NK-92 treated with Interleukin-12 subunit alpha and Interleukin-12 subunit beta, amount 100 ng/mL, for 24 hours (cell line): ENCODE measurements at regions not wholly inside any gene's neighbourhood (a gene's known extent, or its start where the extent isn't known, plus 50 kb on each side); places are given as distances from the start of the nearest gene placed in this dataset.
A peak's percentile ranks its signal among the peaks of the same experiment; 100 is the strongest.
"Not testable (repeated sequence)": the region's sequence is repeated elsewhere in the genome, so short reads cannot be mapped to it uniquely, and the experiment has no call there.

Experiments
- DNase-seq: peaks from one replicate; lab custom pipeline; 2025; lab: John Stamatoyannopoulos, UW

DNA sequence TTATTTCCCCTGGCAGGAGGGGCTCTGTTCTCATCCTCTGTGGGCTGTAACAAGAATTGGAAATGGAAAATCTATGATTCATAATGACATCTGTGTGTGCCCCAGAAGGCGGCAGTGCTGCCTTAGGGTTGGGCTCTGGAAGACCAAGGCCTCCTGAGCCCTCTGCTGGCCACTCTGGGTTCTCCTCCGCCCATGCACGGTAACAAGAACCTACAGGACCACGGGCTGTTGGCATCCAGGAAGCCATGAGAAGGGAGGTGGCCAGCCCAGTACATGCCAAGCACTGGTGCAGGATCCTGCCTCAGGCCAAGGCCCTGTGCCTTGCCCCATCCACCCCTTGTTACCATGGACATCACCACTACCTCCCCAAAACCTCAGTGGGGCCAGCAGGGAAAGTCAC, 454.2 kb downstream of the TP53TG3F start:
- DNase-seq = peak; percentile 5

DNA sequence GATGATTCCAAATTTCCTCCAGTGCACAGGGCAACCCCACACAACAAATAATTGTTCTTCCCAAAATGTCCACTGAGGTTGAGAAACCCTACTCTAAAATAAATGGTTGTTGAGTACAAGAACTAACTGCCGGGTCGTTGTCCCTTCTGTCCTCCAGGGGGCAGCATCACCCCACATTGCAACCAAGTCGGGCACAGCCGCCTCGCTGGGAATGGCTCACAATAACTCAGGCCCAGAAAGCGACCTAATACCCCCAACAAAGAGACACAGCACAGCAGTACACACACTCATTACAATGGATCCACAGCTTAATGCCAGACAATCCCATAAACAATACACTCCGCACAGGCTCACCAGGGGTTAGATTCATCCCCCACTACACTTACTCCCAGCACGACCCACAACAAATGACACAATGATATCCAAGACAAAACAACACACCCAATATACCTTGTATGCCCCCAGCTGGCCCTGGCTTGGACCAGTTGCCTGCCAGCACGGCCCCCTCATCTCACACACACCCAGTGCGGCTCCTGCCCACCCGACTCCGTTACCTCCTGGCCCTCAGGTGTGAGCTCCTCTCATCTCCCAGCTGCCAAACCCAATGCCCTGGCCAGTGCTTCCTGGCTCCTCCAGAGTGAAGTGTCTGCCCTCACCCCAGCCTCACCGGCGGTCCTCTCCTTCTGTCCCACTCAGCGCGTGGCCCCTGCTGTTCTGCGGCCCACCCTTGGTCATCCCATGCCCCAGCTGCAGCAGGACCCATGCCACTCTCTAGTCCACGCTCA, 461.5 kb downstream of the TP53TG3F start:
- DNase-seq = not testable (repeated sequence)

DNA sequence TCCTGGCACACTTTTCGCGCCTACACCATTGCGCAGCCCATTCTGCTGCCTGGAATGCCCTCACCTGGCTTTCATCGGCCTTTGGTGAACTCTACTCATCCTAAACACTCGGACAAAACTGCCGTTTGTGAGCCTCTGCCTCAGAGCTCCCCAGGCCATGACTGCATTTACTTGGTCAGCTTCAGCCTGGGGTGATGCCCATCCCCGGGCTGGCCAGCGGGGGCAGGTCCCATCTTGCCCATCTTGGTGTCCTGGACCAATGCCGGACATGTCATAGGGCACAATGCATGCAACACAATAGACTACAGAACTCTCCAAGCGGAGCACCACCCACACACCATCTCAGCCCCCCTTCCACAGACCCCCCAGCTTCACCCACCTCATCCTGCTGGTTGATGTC, 463.5 kb downstream of the TP53TG3F start:
- DNase-seq = not testable (repeated sequence)

DNA sequence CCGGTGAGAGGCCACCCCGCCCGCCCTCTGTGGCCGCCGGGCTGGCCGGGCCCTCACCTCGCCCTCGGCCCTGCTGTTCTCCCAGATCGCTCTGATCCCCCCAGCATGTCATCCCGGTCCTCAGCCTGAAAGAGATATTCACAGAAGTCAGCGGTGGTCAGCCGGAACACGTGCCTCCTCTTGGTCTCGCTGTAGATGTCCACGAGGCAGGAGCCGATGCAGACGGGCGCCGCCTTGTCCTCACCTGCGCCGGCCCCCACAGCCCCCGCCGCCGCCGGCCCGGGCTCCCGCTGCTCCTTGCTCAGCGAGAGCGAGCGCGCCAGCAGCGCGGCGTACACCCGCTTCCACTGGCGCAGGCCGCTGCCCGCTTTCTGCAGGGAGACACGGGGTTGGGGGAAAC, 468.6 kb downstream of the TP53TG3F start:
- DNase-seq = not testable (repeated sequence)

DNA sequence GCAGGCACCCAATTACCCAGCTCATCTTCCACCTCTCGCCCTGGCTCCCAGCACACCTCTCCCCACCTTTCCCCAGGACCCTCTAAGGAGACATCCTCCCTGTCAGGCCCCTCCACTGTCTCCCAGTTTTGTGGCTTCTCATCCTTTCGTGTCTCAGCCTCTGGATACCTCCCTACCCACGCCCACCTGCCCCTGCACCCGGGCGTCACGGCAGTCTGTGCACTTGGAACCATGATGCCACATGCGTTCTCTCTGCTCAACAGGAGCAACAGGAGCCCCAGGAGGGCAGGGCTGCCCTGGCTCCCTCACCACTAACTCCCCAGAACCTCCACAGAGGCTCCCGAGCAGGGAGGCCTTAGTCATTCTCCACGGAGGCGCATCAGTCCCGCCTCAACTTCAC, 472.8 kb downstream of the TP53TG3F start:
- DNase-seq = not testable (repeated sequence)

DNA sequence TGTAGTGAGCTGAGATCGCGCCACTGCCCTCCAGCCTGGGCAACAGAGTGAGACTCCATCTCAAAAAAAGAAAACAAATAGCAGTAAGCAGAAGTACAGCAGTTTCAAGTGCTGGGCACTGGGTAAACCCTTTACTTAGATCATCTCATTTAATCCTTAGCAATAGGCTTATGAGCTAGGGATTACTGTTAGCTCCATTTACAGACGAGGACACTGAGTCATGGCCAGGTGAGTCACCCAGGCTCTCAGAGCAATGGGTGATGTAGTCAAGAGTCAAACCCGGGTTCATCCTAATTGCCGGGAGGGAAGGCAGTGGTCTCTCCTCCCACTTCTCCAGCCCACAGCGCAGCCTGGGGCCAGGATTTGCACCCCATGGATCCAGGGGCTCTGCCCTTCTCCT, 473.6 kb downstream of the TP53TG3F start:
- not testable (repeated sequence) for DNase-seq

DNA sequence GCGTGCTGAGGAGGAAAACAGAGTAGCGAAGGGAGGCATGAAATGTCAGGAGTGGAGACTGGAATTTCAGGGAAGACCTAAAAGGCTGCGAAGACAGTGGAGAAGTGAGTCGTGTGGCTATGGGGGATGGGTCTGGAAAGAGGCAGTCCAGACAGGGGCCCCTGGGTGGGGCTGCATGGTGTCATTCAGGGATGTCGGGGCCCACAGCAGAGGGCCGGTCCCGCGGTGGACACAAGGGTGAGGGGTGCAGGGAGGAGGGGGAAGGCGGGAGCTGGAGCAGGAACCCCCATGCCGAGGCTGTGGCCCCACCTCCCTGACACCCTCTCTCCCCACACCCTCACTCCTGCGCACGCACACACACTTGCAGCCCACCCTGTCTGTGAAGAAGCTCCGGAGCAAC, 476.4 kb downstream of the TP53TG3F start:
- not testable (repeated sequence) for DNase-seq

DNA sequence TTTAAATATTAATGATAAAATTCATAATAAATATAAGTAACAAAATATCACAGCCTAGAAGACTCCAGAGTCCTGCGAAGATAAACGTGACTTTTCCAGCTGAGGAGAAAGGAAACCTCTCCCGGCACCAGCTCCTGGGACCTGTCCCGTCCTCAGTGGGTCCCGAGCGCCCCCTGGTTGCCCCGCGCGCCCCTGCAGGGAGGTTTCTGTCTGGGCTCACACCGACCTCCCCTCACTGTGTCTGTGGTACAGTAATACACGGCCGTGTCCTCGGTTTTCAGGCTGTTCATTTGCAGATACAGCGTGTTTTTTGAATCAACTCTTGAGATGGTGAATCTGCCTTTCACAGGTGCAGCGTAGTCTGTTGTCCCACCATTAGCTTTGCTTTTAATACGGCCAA, 478.7 kb downstream of the TP53TG3F start:
- DNase-seq = not testable (repeated sequence)

DNA sequence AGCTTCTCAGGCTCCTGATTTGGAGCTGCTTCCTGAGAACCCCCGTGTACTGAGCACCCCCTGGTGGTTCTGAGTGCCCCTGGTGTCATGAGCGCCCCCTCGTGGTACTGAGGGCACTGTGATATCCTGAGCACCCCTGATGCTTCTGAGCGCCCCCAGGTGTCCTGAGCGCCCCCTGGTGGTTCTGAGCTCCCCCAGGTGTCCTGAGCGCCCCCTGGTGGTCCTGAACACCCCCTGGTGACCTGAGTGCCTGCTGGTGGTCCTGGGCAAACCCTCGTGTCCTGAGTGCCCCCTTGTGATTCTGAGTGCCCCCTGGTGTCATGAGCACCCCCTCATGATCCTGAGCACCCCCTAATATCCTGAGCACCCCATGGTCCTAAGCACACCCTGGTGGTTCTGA, 502.1 kb downstream of the TP53TG3F start:
- not testable (repeated sequence) for DNase-seq

DNA sequence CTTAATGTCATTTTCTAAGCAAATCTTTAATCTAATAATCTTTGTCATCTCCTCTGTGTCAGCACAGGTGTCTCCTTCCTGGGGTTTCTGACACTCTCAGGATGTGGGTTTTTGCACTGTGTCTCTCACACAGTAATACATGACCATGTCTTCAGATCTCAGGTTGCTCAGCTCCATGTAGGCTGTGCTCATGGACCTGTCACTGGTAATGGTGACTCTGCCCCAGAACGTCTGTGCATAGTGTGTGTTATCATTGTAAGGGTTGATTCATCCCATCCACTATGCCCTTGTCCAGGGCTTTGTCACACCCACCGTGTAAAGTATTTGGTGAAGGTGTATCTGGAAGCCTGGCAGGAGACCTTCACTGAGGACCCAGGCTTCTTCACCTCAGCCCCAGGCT, 506.1 kb downstream of the TP53TG3F start:
- DNase-seq = not testable (repeated sequence)

DNA sequence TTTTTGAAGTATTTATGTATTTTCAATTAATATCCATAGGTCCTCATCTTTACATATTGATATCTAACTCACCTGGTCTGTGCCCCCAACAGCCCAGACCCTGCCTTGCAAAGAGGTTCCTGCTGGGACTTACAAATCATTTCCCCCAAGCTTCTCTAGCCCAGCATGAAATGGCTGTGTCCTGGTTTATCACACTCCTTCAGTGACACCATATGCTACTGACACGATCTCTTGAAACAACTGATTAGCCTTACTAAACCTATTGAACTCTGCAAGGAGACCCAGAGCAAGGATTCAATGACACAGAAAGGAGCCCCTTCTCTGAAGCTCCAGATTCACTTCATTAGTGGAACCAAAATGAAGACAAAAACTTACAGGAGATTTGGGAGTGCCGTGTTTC, 507.4 kb downstream of the TP53TG3F start:
- DNase-seq = not testable (repeated sequence)

DNA sequence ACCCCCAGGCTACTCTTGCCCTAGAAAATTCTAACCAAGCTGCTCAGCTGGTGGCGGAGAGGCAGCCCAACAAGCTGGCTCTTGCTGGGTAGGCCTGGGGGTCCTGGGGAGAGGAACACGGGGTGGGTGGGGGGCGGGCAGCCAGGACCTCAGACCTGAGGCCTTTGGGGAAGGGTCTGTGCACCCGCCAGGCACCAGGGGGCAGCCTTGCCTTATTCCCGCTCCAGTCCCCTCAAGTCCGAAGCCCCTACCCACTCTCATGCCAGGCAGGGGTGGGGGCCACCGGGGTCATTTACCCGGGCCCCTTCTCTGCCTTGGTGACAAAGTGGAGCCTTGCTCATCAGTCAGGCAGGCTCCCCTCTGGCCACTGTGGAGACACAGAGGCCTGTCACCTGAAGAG, 515.1 kb downstream of the TP53TG3F start:
- not testable (repeated sequence) for DNase-seq

DNA sequence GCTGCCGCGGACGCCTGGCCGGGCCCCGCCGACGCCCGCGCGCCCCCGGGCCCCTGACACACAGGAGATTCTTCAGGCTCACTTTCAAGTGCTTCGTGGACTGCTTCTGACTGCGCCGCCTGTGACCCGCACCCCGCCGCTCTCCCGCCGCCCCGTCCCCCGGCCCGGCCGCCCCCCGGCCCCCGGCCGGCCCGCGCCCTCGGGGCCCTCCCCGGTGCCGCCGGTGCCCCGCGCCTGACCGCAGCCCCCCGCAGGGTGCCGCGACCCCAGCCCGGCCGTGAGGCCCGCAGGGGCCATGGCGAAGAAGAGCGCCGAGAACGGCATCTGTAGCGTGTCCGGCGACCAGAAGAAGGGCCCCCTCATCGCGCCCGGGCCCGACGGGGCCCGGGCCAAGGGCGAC, 516.3 kb downstream of the TP53TG3F start:
- not testable (repeated sequence) for DNase-seq

DNA sequence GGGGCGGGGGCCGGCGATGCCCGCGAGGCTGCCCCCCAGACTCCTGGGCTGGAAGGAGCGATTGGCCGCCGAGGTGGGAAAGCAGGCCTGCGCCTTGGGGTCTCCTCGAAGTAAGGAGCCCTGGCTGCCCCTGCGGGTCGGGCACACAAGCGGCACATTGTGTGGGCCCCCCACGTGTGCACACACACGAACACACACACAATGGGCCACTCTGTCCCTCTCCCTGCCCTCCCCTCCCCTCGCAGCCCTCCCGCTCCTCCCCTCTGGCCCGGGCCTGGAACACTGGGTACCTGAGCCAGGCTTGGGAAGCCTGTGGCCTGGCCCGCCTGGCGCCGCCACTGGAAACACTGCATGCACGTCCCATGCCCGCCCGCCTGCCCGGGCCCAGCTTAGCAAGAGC, 517.1 kb downstream of the TP53TG3F start:
- not testable (repeated sequence) for DNase-seq

DNA sequence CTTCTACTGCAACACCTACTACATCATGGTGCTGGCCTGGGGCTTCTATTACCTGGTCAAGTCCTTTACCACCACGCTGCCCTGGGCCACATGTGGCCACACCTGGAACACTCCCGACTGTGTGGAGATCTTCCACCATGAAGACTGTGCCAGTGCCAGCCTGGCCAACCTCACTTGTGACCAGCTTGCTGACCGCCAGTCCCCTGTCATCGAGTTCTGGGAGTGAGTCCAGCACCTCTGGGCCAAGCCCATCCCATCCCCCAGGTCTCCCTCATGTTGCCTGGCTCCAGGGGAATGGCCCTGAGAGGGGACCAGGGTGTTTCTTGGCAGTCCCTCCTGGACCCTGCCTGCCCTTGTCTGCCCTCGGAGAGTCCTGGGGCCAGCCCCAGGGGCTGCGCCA, 519.4 kb downstream of the TP53TG3F start:
- DNase-seq = not testable (repeated sequence)

DNA sequence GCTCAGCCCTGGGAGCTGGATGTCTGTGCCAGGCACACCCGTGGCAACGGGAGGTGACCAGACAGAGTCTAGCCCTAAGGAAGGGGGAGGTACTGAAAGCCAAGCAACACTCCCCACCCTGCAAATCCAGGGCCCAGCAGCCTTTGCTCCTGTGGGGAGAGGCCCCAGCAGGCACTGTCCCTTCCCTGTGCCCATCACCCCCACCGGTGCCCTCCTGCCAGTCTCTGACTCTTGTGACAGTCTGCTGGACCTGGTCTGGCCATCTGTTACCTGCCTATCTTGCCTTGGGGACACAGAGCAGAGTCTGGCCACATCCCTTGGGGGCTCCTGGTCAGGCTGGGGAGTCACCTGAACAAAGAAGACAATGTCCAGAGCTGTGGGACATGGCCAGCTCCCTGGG, 520.2 kb downstream of the TP53TG3F start:
- DNase-seq = not testable (repeated sequence)

DNA sequence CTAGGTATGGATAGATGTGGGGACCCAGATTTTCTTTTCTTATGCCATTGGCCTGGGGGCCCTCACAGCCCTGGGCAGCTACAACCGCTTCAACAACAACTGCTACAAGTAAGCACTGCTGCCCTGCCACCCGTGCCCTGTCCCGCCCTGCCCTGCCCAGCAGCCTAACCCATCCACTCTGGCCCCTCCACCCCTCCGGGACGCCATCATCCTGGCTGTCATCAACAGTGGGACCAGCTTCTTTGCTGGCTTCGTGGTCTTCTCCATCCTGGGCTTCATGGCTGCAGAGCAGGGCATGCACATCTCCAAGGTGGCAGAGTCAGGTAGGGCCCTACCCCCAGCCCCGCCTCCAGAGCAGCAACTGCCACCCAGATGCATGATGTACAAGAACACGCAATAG, 521.3 kb downstream of the TP53TG3F start:
- DNase-seq = not testable (repeated sequence)

DNA sequence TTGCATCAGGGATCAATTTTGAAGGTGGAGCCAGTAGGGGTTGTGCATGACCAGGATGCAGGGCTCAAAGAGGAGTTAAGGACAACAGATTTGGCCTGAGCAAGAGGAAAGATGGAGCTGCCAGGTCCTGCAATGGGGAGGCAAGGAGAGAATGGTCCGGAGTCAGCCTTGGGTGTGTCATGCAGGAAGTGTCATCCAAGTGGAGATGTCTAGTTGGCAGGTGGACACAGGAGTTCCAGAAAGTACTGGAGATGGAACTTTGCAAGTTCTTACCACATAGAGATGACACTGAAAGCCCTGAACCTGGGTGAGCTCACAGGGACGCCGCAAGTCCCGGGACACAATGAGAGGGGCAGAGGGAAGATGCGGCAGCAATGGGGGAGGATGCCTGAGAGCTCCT, 525.0 kb downstream of the TP53TG3F start:
- not testable (repeated sequence) for DNase-seq

DNA sequence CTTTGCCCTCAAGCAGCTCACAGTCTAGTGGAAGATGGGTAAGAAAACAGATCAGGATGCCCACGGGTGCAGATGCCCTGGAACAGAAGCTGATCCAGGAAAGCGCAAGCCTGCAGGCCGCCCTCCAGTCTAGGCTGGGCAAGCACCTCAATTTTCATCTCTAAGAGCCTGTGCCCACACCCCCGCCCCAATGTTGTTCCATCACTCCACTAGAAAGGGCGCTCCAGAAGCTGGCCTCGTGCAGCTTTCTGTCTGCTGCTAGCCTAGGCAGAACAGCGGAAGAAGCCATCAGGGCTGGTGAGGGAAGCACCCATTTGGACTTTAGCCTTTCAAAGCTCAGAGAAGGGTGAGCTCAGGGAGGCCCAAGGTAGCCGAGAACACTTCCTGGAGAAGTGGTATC, 527.1 kb downstream of the TP53TG3F start:
- DNase-seq = not testable (repeated sequence)

DNA sequence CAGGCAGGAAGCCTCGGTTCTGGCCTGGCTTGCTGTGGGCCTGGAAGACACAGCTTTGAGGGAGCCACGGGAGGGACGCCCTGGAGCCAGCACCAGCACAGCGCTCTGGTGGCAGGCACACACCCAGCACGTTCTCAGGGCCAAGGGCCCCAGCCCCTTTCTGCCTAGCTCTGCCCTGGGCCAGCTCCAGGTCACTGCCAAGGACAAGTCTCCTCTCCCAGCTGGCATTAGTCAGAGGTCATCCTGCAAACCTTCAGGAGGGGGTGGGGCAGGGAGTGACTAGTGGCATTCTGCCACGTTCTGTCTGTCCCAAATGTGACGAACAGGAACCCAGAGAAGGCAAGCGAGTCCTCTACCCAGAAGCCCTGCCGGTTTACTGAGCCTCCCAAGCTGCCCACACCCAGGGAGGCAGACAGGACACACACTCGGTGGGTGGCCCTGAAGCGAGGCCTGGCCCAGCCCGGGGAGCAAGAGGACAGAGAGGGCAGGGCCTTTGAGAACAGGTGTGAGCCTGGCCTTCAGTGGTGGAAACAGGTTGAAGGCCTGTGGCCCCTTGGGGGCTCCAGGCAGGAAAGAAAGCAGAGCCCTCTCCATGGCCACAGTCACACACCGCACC, 528.0 kb downstream of the TP53TG3F start:
- DNase-seq = not testable (repeated sequence)

DNA sequence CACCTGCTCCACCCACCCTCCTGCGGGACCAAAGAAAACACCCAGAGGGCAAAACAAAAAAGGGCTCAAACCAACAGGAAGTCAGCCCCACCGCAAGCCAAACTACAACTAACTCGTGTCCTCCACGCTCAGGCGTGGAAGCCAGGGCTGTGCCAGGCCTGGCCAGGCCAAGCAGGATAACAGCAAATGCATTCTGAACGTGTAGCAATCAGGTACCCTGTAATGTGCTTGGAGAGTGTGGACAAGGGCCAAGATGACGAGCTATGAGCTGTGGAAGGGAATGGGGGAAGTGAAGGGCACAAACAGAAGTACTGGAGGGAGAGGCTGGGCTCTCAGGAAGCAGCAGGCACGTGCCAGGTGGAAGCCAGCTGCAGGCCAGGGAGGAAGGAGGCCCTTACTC, 528.6 kb downstream of the TP53TG3F start:
- DNase-seq = not testable (repeated sequence)

DNA sequence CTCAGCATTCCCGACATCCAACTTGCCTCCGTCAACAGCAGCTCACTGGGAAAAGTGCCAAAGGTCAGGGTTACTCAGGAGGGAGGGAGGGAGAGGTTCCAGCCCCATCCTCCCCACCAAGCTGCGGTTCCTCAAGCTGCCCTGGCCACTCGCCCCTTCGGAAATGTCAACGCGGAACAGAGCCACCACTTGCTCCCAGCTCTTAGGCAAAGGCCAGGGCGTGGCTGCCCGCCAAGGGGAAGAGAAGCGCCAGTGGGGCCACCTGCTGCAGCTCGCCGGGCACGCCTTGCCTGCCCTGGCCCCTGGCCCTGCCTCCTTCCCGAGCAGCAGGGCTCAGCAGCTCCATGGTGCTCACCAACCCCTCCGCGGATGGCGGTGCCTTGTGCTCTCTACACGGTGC, 531.1 kb downstream of the TP53TG3F start:
- not testable (repeated sequence) for DNase-seq

DNA sequence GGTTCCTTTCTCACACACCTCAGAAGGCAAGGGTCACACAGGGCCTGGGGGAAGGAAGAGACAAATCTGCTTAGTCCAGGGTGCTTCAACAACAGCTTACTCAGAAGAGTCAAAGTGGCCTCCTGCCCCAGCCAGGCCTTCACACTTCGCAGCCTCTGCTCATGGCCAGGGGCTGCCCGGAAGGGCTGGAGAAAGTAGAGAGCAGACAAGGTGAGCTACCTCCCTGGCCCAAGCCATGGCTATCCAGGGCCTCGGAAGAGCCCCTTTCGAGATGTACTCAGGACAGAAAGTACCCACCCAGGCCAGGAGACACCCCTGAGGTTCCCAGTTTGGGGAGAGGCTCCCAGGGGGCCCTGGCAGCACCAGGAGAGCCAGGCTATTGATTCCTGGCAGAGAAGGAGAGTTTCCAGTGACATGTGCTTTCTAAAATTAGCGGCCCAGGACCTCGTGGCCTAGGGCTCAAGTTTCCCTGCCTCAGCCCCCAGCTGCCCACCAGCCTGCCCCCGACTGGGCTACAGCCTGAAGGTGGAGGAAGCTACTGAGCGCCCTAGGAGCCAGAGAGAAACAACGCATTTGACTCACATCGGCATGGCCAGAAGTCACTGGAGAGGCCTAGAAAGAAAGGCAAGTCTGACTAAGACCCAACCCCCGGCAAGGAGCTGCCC, 533.2 kb downstream of the TP53TG3F start:
- not testable (repeated sequence) for DNase-seq
